ENCODE measurements at regions not wholly inside any gene's neighbourhood (a gene's known extent, or its start where the extent isn't known, plus 50 kb on each side); places are given as distances from the start of the nearest gene placed in this dataset.

DNA sequence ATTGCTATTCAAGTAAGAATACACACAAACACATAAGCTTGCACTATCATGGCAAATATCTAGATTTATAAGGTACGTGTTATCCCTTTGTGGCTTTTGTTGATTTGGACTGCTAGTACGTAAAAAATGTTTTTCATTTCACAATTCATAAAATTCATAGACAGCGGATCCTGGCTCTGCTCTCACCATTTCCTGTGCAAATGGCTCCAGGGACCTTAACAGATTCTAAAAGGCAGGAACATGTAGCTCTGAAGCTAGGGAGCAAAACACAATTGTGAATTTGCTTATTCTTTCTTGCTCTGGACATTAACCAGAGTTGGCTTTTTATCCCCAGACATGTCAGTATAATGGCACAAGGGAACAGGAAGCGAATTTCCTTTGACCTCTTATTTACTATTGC, 1019.9 kb upstream of the WWC1 start:
- peak; percentile 27 for DNase-seq (ENCODE audit: low read depth)
- TF ChIP-seq, protein P1, sequence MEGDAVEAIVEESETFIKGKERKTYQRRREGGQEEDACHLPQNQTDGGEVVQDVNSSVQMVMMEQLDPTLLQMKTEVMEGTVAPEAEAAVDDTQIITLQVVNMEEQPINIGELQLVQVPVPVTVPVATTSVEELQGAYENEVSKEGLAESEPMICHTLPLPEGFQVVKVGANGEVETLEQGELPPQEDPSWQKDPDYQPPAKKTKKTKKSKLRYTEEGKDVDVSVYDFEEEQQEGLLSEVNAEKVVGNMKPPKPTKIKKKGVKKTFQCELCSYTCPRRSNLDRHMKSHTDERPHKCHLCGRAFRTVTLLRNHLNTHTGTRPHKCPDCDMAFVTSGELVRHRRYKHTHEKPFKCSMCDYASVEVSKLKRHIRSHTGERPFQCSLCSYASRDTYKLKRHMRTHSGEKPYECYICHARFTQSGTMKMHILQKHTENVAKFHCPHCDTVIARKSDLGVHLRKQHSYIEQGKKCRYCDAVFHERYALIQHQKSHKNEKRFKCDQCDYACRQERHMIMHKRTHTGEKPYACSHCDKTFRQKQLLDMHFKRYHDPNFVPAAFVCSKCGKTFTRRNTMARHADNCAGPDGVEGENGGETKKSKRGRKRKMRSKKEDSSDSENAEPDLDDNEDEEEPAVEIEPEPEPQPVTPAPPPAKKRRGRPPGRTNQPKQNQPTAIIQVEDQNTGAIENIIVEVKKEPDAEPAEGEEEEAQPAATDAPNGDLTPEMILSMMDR (IDR thresholded peaks at IDR 0.05; ENCODE audit: control insufficient read depth, extremely low read depth, insufficient read depth) = no peak
- no peak overlapping the region for H3K4me3 ChIP-seq (ENCODE audit: low read depth, low read length)

DNA sequence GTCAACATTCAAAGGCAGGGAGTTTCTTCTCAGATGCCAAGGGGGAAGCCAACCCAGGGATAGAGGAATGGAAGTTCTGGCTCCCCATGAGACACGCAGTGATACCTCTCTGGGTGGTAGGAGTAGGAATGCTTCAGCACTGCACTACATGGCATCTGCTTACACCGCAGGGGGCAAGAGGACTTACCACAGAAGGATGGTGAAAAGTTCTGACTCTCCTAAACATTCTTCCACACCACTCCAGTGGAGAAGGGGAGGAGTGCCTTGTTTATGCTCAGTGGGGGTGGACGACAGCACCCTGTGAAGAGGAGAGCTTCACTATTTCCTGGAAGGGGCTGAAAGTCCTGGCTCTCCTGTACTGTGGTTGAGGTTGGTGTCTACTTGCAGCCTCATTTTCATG, 1011.3 kb upstream of the WWC1 start:
- H3K4me3 ChIP-seq (ENCODE audit: low read depth, low read length) = no peak overlapping the region
- DNase-seq (ENCODE audit: low read depth) = no peak
- TF ChIP-seq, protein P1 (IDR thresholded peaks at IDR 0.05; ENCODE audit: control insufficient read depth, extremely low read depth, insufficient read depth) = no peak

DNA sequence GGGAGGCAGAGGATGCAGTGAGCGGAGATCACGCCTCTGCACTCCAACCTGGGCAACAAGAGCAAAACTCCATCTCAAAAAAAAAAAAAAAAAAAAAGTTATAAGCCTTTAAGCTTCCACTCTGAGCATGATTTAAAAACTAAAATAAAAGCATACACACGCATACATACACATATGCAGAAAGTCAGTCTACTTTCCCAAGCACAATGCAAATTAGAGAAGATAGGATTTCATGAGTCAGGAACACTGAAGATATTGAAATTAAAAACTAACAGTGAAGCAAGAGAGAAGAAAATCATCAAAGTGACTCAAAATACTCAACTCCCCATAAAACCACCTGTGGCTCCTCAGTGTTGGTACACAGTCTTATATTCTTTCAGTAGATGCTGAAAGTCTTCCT, 1009.5 kb upstream of the WWC1 start:
- DNase-seq (ENCODE audit: low read depth) = no peak
- TF ChIP-seq, protein P1 (IDR thresholded peaks at IDR 0.05; ENCODE audit: control insufficient read depth, extremely low read depth, insufficient read depth) = no peak
- H3K4me3 ChIP-seq (ENCODE audit: low read depth, low read length) = no peak overlapping the region

DNA sequence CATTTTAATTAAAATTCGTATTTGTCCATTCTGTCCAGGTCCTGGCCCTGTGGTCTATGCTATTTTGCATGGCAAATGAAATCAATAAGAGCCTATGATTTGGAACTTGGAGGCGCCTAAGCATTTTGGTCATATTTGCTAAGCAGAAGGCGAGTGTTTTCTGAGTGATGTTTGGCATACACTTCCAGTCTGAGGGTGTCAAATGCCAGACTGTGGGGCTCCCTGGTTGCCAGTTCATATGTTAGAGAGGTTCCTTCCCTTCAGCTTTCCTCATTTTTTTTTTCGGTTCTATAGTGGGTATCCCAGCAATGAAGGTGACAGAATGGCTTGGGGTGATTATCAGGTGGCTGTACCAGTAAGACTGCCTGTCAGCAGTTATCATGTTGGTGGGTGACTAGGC, 1007.8 kb upstream of the WWC1 start:
- no peak for DNase-seq (ENCODE audit: low read depth)
- TF ChIP-seq, protein P1 (IDR thresholded peaks at IDR 0.05; ENCODE audit: control insufficient read depth, extremely low read depth, insufficient read depth) = no peak
- no peak overlapping the region for H3K4me3 ChIP-seq (ENCODE audit: low read depth, low read length)

DNA sequence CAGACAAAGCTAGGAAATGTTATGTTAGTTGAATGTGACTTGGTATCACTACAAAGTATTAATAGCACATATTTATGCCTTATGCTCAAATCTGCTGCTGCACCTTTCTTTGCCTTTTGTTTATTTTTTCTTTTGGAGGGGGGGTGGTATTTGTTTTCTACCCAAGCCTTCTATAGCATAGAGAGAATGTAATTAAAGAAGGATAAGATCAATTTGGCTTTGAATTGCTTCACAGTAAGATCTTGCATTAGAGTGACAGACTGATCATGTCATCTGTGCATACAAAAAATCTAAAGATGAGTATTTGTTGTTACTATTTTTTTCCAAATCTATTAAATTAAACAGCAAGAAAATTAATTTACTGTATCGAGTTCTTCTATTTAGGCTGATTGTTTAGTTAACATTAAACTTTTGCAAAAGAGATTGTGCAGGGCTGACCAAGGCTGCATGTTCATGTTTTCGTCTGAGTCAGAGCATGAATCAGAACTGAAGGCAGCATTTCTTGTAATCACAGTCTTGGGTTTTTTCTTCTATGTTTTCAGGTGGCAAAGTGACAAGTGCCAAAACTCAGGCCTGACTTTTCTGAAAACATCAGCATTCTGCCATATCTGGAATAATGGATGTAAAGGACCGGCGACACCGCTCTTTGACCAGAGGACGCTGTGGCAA, 1007.1 kb upstream of the WWC1 start:
- DNase-seq (ENCODE audit: low read depth) = no peak
- TF ChIP-seq, protein P1 (IDR thresholded peaks at IDR 0.05; ENCODE audit: control insufficient read depth, extremely low read depth, insufficient read depth) = no peak
- H3K4me3 ChIP-seq (ENCODE audit: low read depth, low read length) = no peak overlapping the region

DNA sequence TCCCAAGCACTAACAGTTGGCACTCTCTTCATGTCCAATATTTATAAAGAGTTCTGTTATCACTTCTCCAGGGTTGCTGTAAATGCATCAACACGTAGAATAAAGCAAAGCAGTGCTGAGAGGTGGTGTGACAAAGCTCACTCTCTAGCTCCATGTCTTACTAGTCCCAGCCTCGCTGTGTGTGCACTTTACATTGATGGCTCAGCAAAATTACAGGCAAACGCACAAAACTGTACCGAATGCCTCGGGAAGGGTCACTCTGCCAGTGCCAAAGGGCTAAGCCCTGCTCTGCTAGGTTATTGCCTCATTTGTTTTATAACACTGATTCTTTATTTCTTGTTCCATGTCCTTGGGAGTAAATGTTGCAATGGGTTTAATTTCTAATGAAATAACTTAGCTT, 1005.9 kb upstream of the WWC1 start:
- TF ChIP-seq, protein P1 (IDR thresholded peaks at IDR 0.05; ENCODE audit: control insufficient read depth, extremely low read depth, insufficient read depth) = no peak
- no peak for DNase-seq (ENCODE audit: low read depth)
- no peak overlapping the region for H3K4me3 ChIP-seq (ENCODE audit: low read depth, low read length)

DNA sequence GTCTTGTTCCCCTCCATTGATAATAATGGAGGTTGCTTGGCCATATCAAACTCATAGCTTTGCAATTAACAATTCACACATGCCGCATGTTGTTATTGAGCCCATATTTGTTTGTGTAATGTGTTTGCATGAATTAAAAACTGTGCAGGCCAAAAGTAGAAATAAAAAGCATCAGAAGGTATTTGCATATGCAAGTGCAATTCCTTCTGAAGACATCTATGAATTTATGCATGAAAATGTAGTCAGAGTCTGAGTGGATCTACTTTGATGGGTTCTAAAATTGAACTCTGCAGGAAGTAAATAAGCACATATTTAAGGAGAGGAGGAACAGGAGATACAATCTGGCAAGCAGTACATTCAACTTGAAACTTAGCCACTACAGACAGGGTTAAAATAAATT, 1004.6 kb upstream of the WWC1 start:
- no peak for DNase-seq (ENCODE audit: low read depth)
- H3K4me3 ChIP-seq (ENCODE audit: low read depth, low read length) = no peak overlapping the region
- TF ChIP-seq, protein P1 (IDR thresholded peaks at IDR 0.05; ENCODE audit: control insufficient read depth, extremely low read depth, insufficient read depth) = no peak

All from LNCaP clone FGC (cell line).